PC-9 (cell line): ENCODE measurements at regions not wholly inside any gene's neighbourhood (a gene's known extent, or its start where the extent isn't known, plus 50 kb on each side); places are given as distances from the start of the nearest gene placed in this dataset.

Experiments used
- BruUV-seq: library from RNA; stranded (reverse); fragments of 400-500 nt; replicated peaks from 2 replicates; lab custom pipeline; 2021; lab: Mats Ljungman, UMichigan
- CTCF ChIA-PET: fragments of 300-600 bp; sonication (Branson Sonifier 250); formaldehyde crosslinking; loops from one replicate; lab custom pipeline; 2022; ENCODE audit warnings: antibody characterized with exemption; lab: Charles Lee
- POLR2A ChIA-PET: fragments of 300-600 bp; sonication (Branson Sonifier 250); formaldehyde crosslinking; loops from one replicate; lab custom pipeline; 2022; ENCODE audit warnings: antibody characterized with exemption; ENCODE audit not compliant: unreplicated experiment; lab: Charles Lee
- DNase-seq, 2 experiments: peaks; one replicate each; pipeline versions ENCODE4 v3.0.0 to v3.0.0-alpha.2; 2015 to 2022; ENCODE audit warnings: mixed read lengths in 1 of 2
- H2AFZ ChIP-seq: fragments of 200-600 bp; sonication (generic); 2 replicates; pipeline ENCODE4 v1.8.1; 2017; ENCODE audit warnings: antibody characterized with exemption
- H3F3A ChIP-seq: fragments of 200-600 bp; sonication (generic); 2 replicates; pipeline ENCODE4 v1.8.1; 2017; ENCODE audit warnings: antibody characterized with exemption, mild to moderate bottlenecking, low read depth; ENCODE audit not compliant: insufficient read depth
- H3K27ac ChIP-seq: fragments of 200-600 bp; sonication (generic); 2 replicates; pipeline ENCODE4 v1.6.1; 2016; ENCODE audit warnings: mixed run types
- H3K27me3 ChIP-seq: fragments of 200-600 bp; sonication (generic); 2 replicates; pipeline ENCODE4 v1.6.1; 2016; ENCODE audit warnings: low read depth, mixed run types; ENCODE audit not compliant: insufficient read depth
- H3K36me3 ChIP-seq: fragments of 200-600 bp; sonication (generic); 2 replicates; pipeline ENCODE4 v1.6.1; 2016; ENCODE audit warnings: low read depth, mixed run types
- H3K4me1 ChIP-seq: fragments of 200-600 bp; sonication (generic); replicated peaks from 2 replicates; pipeline ENCODE4 v1.6.1; 2016; ENCODE audit warnings: mixed run types; ENCODE audit not compliant: insufficient read depth
- H3K4me2 ChIP-seq: fragments of 200-600 bp; sonication (generic); 2 replicates; pipeline ENCODE4 v1.6.1; 2017; ENCODE audit warnings: mixed run types
- H3K4me3 ChIP-seq: fragments of 200-600 bp; sonication (generic); 2 replicates; pipeline ENCODE4 v1.6.1; 2016; ENCODE audit warnings: mixed run types
- H3K79me2 ChIP-seq: fragments of 200-600 bp; sonication (generic); 2 replicates; pipeline ENCODE4 v1.6.1; 2017; ENCODE audit warnings: low read depth, mixed run types
- H3K9me2 ChIP-seq: fragments of 200-600 bp; sonication (generic); 2 replicates; pipeline ENCODE4 v1.8.1; 2017; ENCODE audit warnings: mild to moderate bottlenecking; ENCODE audit not compliant: insufficient read depth
- H3K9me3 ChIP-seq: fragments of 200-600 bp; sonication (generic); 2 replicates; pipeline ENCODE4 v1.8.1; 2016; ENCODE audit warnings: low read depth; ENCODE audit not compliant: insufficient read depth
- H4K20me1 ChIP-seq: fragments of 200-600 bp; sonication (generic); 2 replicates; pipeline ENCODE4 v1.8.1; 2017; ENCODE audit not compliant: insufficient read depth
- EZH2 ChIP-seq: fragments of 200-600 bp; sonication (generic); IDR thresholded peaks from 2 replicates; pipeline ENCODE4 v1.8.0; 2017; ENCODE audit warnings: antibody characterized with exemption, low read depth
- intact Hi-C: fragments of 100-400 bp; cut with micrococcal nuclease; formaldehyde crosslinking; loops from one replicate; pipeline ENCODE4 v1.10.0; 2022; ENCODE audit not compliant: unreplicated experiment
- TF ChIP-seq, protein P1 (sequence below): fragments of 200-600 bp; sonication (generic); conservative IDR thresholded peaks from 2 replicates; pipeline ENCODE4 v1.6.1; 2017; ENCODE audit warnings: mixed run types, antibody characterized with exemption, mild to moderate bottlenecking, moderate library complexity

- no peaks in the 10 kb centered on the region; the same call in 1 of the 2 replicates for H3F3A ChIP-seq
- no peaks in the 10 kb centered on the region for H3K27me3 ChIP-seq
- ChIA-PET CTCF (no interaction called here), POLR2A (no interaction called here)
- no peak overlapping the region for H3K27ac ChIP-seq
- intact Hi-C loops = no loop called here
- H4K20me1 ChIP-seq = no peaks in the 10 kb centered on the region
- BruUV-seq = no TSS peak
- no peak overlapping the region for H2AFZ ChIP-seq
- no peak overlapping the region for H3K4me2 ChIP-seq
- H3K4me3 ChIP-seq = no peak overlapping the region
- H3K9me2 ChIP-seq = no peaks in the 10 kb centered on the region
- TF ChIP-seq EZH2 = no peak
- TF ChIP-seq, protein P1, sequence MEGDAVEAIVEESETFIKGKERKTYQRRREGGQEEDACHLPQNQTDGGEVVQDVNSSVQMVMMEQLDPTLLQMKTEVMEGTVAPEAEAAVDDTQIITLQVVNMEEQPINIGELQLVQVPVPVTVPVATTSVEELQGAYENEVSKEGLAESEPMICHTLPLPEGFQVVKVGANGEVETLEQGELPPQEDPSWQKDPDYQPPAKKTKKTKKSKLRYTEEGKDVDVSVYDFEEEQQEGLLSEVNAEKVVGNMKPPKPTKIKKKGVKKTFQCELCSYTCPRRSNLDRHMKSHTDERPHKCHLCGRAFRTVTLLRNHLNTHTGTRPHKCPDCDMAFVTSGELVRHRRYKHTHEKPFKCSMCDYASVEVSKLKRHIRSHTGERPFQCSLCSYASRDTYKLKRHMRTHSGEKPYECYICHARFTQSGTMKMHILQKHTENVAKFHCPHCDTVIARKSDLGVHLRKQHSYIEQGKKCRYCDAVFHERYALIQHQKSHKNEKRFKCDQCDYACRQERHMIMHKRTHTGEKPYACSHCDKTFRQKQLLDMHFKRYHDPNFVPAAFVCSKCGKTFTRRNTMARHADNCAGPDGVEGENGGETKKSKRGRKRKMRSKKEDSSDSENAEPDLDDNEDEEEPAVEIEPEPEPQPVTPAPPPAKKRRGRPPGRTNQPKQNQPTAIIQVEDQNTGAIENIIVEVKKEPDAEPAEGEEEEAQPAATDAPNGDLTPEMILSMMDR = no peak
- H3K9me3 ChIP-seq = no peaks in the 10 kb centered on the region
- no peaks in the 10 kb centered on the region for H3K79me2 ChIP-seq
- no peaks in the 10 kb centered on the region for H3K4me1 ChIP-seq
- no peaks in the 10 kb centered on the region for H3K36me3 ChIP-seq
- no peak for DNase-seq
Observed at GRCh38 chr3:87128006-87128405, 99.1 kb upstream of the CHMP2B start.

DNA sequence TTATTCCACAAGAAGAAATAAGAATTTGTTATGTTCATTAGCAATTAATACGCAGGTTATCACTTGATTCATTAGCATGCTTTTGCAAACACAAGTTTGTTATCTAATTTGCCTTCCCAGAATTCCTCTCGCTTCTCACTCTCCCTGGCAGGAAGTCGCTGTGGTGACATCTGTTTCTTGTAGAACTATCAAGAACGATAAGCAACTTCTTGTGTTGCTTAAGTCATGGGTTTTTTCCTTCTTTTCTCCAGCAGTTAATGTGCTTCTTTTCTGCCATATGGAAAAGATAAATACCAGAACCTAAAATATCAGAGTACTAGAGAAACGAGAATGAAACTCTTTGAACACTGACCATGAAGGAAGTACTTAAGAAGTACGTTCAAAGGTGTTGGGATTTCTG, 99.8 kb upstream of the CHMP2B start:
- H3K4me2 ChIP-seq = no peak overlapping the region
- no peak overlapping the region for H2AFZ ChIP-seq
- intact Hi-C loops = no loop called here
- no peak for DNase-seq
- H3K4me3 ChIP-seq = no peak overlapping the region
- TF ChIP-seq, protein P1 = no peak
- CTCF ChIA-PET = no interaction called here
- POLR2A ChIA-PET = no interaction called here
- BruUV-seq = no TSS peak
- H3K4me1 ChIP-seq = no peaks in the 10 kb centered on the region
- no peaks in the 10 kb centered on the region for H4K20me1 ChIP-seq
- no peak overlapping the region for H3K27ac ChIP-seq
- no peaks in the 10 kb centered on the region for H3K9me2 ChIP-seq
- H3K79me2 ChIP-seq = no peaks in the 10 kb centered on the region
- H3K36me3 ChIP-seq = no peaks in the 10 kb centered on the region
- H3F3A ChIP-seq = no peaks in the 10 kb centered on the region; the same call in 1 of the 2 replicates
- no peaks in the 10 kb centered on the region for H3K9me3 ChIP-seq
- H3K27me3 ChIP-seq = no peaks in the 10 kb centered on the region

DNA sequence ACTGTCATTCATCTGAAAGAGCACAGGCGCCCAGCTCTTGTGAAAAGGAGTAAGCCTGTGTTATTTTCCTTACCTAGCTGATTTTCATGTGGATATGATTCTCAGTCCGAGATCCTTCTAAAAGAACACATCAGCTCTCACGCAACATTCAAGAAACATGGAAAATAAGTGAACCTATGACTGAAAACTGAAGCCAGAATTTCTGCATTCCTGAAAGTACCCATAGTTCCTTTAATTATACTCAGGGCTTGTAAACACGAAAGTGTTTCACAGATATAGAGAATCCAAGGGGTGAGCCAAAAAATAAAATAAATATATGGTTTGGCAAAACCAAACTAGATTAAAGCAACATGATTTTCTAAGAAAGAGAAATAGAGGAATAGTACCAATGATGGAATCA, 100.8 kb upstream of the CHMP2B start:
- Histone ChIP-seq H3K4me3 (no peak overlapping the region), H3K4me1 (no peaks in the 10 kb centered on the region), H2AFZ (no peak overlapping the region), H4K20me1 (no peaks in the 10 kb centered on the region), H3K9me2 (no peaks in the 10 kb centered on the region), H3K36me3 (no peaks in the 10 kb centered on the region), H3K27ac (no peak overlapping the region), H3K9me3 (no peaks in the 10 kb centered on the region), H3F3A (no peaks in the 10 kb centered on the region; the same call in 1 of the 2 replicates), H3K27me3 (no peaks in the 10 kb centered on the region), H3K79me2 (no peaks in the 10 kb centered on the region), H3K4me2 (no peak overlapping the region)
- TF ChIP-seq, protein P1 = no peak
- no peak for TF ChIP-seq EZH2
- ChIA-PET CTCF (no interaction called here), POLR2A (interaction anchor here (0.6 kb wide), 1 partner anchor 1547 kb away, joined by 9 read pairs; no protein-coding TSS in a partner anchor)
- no TSS peak for BruUV-seq
- DNase-seq = no peak
- intact Hi-C loops = no loop called here
